ENCODE measurements at regions not wholly inside any gene's neighbourhood (a gene's known extent, or its start where the extent isn't known, plus 50 kb on each side); places are given as distances from the start of the nearest gene placed in this dataset.
"Not testable (repeated sequence)": the region's sequence is repeated elsewhere in the genome, so short reads cannot be mapped to it uniquely, and the experiment has no call there.

GRCh38 chr7:37549076-37549931 lies 100.6 kb upstream of the ELMO1 start:
- no peak for DNase-seq

- no peak for DNase-seq
These were observed 101.8 kb upstream of the ELMO1 start for GRCh38 chr7:37550426-37550825.

- no peak for DNase-seq
These were observed 102.2 kb upstream of the ELMO1 start for GRCh38 chr7:37550872-37551271.

GRCh38 chr7:37552030-37552429 lies 103.4 kb upstream of the ELMO1 start:
- DNase-seq, result no peak

GRCh38 chr7:37552439-37552838 lies 103.8 kb upstream of the ELMO1 start:
- not testable (repeated sequence) for DNase-seq

GRCh38 chr7:37555528-37555927 lies 106.9 kb upstream of the ELMO1 start:
- no peak for DNase-seq

- no peak for DNase-seq
These were observed 109.0 kb upstream of the ELMO1 start for GRCh38 chr7:37557571-37558209.

GRCh38 chr7:37558320-37559096 lies 109.8 kb upstream of the ELMO1 start:
- no peak for DNase-seq

- DNase-seq, result no peak
These were observed 113.4 kb upstream of the GPR141 start for GRCh38 chr7:37570145-37570544.

GRCh38 chr7:37571806-37572205 lies 111.8 kb upstream of the GPR141 start:
- DNase-seq, result no peak

- DNase-seq, result no peak
These were observed 106.2 kb upstream of the GPR141 start for GRCh38 chr7:37577412-37577811.

GRCh38 chr7:37577901-37578300 lies 105.7 kb upstream of the GPR141 start:
- no peak for DNase-seq

GRCh38 chr7:37578350-37578749 lies 105.2 kb upstream of the GPR141 start:
- DNase-seq, result no peak

- no peak for DNase-seq
These were observed 103.2 kb upstream of the GPR141 start for GRCh38 chr7:37580376-37580775.

- DNase-seq, result not testable (repeated sequence)
These were observed 98.7 kb upstream of the GPR141 start for GRCh38 chr7:37584651-37585463.

GRCh38 chr7:37590824-37591223 lies 92.7 kb upstream of the GPR141 start:
- no peak for DNase-seq

- DNase-seq, result no peak
These were observed 91.2 kb upstream of the GPR141 start for GRCh38 chr7:37592366-37592765.

- DNase-seq, result no peak
These were observed 89.0 kb upstream of the GPR141 start for GRCh38 chr7:37594602-37595001.

GRCh38 chr7:37598824-37599223 lies 84.7 kb upstream of the GPR141 start:
- DNase-seq, result no peak

- DNase-seq, result no peak
These were observed 82.2 kb upstream of the GPR141 start for GRCh38 chr7:37601321-37601720.

GRCh38 chr7:37604078-37604477 lies 79.5 kb upstream of the GPR141 start:
- DNase-seq, result no peak

- not testable (repeated sequence) for DNase-seq
These were observed 66.2 kb upstream of the GPR141 start for GRCh38 chr7:37617406-37617805.

- no peak for DNase-seq
These were observed 50.5 kb upstream of the GPR141 start for GRCh38 chr7:37633048-37633447.
